Transverse colon (tissue), 4 donors: ENCODE measurements at regions not wholly inside any gene's neighbourhood (a gene's known extent, or its start where the extent isn't known, plus 50 kb on each side); places are given as distances from the start of the nearest gene placed in this dataset.
A peak's percentile ranks its signal among the peaks of the same experiment; 100 is the strongest.

Source experiments
- EP300 ChIP-seq: sonication (generic); formaldehyde crosslinking; IDR thresholded peaks from one replicate; pipeline ENCODE4 v1.6.1; 2017; ENCODE audit warnings: antibody characterized with exemption, low read depth
- POLR2A ChIP-seq: fragments of 450-650 bp; IDR thresholded peaks from one replicate; pipeline ENCODE4 v1.6.1; 2016; ENCODE audit warnings: antibody characterized with exemption, mild to moderate bottlenecking, moderate library complexity
- POLR2AphosphoS5 ChIP-seq, 3 donors: sonication (generic); formaldehyde crosslinking; IDR thresholded peaks; one replicate each; pipeline ENCODE4 v1.6.1; 2016; ENCODE audit warnings: antibody characterized with exemption in 3 of 3
- TF ChIP-seq, protein P1 (sequence below), 5 experiments: fragments of 200-600 bp in 3 of 5; fragments of 450-650 bp in 2 of 5; sonication (generic) in 3 of 5; IDR thresholded peaks; 1 replicate in 2 of 5; 2 replicates in 3 of 5; pipeline ENCODE4 v1.5.1; 2016 to 2017; ENCODE audit warnings: antibody characterized with exemption in 5 of 5, inconsistent platforms in 3 of 5, mild to moderate bottlenecking in 2 of 5, moderate library complexity in 1 of 5

DNA sequence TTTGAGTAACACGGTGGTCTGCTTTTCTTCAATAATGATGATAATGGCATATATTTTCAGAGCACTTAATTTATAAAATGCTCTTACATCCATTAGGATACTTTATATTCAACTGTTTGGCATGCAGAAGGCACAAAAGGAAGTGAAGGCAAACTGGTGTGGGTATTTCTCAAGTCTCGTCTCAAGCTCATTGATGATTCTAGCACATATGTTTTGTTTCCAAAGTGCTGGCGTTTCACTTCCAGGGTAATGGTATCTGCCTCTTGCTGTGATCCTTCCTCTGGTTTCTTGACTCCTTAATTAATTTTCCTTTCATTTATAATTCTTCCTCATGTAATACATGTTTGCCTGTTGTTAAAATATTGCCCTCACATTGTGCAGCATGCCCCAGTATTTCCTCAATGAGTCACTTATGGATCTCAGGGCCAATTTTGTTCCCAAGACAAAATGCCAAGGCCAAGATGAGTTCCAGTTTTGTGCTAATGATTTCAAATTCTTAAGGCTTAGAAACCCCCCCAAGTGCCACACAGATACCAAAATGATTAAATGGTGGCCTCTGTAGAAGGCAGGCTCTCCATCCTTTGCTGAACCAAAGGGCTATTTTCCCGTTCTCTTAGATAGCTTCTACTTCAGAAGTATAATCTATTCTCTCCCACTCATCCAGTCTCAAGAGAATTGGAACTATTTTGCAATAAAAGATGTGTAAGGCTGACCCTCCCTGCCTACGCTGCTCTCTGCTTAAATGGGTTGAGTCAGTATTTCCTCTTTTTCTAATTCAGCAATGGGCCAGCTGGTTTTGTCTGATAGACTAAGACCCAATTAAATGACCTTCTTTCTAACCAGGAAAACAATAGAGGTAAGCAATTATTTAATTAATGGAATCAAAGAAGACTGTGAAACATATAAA, 171.2 kb downstream of the ZNF365 start:
- TF ChIP-seq, protein P1, sequence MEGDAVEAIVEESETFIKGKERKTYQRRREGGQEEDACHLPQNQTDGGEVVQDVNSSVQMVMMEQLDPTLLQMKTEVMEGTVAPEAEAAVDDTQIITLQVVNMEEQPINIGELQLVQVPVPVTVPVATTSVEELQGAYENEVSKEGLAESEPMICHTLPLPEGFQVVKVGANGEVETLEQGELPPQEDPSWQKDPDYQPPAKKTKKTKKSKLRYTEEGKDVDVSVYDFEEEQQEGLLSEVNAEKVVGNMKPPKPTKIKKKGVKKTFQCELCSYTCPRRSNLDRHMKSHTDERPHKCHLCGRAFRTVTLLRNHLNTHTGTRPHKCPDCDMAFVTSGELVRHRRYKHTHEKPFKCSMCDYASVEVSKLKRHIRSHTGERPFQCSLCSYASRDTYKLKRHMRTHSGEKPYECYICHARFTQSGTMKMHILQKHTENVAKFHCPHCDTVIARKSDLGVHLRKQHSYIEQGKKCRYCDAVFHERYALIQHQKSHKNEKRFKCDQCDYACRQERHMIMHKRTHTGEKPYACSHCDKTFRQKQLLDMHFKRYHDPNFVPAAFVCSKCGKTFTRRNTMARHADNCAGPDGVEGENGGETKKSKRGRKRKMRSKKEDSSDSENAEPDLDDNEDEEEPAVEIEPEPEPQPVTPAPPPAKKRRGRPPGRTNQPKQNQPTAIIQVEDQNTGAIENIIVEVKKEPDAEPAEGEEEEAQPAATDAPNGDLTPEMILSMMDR (IDR thresholded peaks at IDR 0.05): no peak
- no peak for TF ChIP-seq POLR2A
- peak in 1 of 3 donors; percentile 22 for TF ChIP-seq POLR2AphosphoS5 (IDR thresholded peaks at IDR 0.05)
- no peak for TF ChIP-seq EP300
